CD4-positive, alpha-beta T cell treated with Interleukin-12 subunit alpha and Interleukin-12 subunit beta, for 1 hour (primary cell): ENCODE measurements at regions not wholly inside any gene's neighbourhood (a gene's known extent, or its start where the extent isn't known, plus 50 kb on each side); places are given as distances from the start of the nearest gene placed in this dataset.
"Not testable (repeated sequence)": the region's sequence is repeated elsewhere in the genome, so short reads cannot be mapped to it uniquely, and the experiment has no call there.

Experiments
- DNase-seq: peaks from one replicate; pipeline ENCODE4 v3.0.0-alpha.2; 2020

DNA sequence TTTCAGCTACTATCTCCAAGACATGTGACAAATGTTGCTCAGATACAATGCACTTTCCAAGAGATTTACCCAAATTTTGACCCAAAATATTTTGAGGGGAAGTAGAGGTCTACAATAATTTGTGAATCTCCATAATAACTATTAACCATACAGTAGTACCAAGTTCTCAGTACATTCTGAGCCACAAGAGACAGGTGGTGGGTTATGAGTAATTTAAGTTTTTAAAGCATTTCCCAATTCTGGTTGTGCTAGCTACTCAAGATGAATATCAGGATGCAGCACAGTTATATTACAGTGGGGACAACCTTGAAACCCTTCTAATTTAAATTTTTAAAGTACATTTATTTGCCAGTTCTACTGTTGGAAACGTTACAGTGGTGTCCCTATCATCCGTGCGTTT is 92.2 kb upstream of the MITF start:
- DNase-seq, result no peak

DNA sequence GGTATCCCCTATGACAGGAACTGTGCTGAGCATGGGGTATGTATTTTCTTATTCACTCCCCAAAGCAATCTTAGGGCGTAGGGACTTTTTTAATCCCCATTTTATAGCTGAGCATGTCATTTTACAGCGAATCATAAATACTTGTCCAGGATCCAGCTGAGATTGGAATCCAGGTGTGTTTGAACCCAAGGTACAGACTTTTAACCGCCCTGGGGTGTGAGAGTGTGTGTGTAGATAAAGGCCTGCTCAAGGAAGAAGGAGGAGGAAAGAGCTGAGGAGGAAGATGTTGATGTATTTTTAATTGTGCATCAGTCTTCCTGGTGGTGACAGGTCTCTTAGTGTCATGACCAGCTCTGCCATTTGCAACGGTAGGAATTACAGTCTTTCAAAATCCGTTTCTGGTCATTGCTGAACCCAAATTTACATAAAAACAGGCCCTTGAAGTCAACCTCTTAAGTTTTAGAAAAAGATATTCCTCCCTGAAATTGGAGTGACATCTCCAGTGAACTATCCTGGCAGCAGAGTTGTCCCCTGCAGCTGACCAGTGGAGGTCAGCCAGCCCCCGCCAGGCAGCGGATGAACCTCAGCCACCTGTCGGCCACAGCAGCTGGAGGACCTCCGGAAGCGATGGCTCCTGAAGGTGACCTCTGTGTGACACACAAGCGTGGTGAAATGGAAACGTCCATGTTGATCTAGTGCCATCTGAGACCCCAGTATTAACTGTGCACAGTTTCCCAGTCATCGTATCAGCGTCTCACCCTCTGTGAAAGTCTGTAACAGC is 92.8 kb upstream of the MITF start:
- DNase-seq, result no peak

DNA sequence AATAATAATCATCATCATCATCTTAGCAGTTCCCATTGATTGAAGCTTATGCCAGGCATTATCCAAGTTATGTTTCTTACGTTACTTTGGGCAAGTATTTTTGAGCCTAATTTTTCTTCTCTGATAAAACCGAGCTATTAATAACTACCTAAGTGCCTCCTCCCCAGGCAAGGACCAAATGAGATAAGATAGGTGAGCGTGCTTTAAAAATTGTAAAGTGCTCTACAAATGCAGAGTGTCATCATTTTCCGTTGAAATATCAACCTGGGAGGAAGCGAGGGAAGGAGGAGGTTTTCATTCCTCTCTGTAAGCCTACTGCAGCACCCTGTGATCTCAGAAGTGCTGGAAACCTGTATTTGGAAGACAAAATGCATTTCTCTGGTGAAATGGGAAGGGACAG is 96.7 kb upstream of the MITF start:
- DNase-seq, result no peak

DNA sequence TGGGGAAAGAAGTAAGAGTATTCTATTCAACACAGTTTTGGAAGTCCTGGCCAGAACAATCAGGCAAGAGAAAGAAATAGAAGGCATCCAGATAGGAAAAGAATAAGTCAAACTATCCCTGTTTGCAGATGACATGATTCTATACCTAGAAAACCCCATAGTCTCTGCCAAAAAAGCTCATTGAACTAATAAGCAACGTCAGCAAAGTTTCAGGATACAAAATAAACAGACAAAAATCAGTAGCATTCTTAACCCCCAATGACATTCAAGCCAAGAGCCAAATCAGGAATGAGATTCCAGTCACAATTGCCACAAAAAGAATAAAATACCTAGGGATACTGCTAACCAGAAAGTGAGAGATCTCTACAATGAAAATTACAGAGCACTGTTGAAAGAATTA is 99.4 kb upstream of the MITF start:
- no peak for DNase-seq

DNA sequence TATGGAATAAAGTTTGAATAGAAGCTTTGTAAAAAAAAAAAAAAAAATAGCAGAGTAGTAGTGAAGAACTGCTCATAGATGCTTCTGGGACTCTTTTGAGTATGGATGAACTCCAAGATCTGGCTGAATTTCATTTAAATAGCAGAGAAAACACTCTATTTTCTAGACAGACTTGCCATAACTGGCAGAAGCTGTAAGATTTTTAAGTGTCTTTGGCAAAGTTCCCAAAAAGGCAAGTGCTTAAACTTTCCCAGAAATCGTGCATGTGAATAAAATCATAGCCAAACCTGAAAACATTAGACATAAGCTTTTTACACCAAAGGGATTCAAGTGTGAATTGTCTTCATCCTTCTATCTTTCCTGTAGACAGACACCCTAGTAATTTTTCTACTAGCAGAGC is 110.3 kb upstream of the MITF start:
- no peak for DNase-seq

DNA sequence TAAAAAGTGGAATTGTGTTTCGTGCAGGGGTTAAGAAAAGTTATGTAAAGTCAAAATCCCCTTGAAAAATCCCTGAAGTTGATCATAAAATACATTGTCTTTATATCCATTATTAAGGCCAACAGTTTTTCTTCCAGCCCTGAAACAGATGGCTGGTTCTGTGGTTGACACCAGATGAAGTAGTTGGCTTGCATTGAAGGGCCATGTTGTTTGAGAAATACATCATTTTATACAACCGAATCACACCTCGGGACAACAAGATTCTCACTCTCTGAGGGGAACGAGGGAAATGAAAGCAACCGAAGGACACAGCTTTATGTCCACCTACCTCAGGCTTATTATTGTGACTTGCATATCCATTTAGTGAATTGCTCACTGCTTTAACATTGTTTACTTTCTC is 126.0 kb upstream of the MITF start:
- no peak for DNase-seq

DNA sequence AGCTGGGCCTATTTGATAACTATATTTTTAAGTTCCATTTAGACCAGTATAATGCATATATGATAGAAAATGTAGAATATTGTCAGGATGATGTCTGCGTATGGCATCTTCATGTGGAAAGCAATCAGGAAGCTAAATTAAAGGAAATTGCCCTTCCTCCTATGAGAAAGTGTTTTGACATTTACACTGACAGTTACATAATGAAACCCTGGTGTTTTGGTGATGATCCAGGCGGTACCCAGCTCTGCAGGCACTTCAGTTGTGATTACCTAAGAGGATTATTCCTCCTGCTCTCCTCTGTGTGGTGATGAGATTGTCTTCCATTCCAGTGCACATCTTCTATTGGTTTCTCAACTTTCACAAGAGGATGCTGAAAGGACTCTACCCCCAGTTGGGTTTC is 126.5 kb upstream of the MITF start:
- DNase-seq, result no peak

DNA sequence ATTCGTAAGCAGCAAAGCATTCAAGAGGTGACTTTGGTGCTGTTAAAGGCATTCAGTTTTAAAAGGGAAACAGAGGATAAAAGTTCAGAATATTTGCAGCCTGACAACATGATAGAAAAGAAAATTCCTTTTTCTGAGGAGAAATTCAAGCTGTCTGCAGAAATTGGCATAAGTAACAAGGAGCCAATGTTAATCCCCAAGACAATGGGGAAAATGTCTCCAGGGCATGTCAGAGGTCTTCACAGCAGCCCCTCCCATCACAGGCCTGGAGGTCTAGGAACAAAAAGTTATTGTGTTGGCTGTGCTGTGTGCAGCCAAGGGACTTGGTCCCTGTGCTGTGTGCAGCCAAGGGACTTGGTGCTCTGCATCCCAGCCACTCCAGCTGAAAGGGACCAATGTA is 129.7 kb upstream of the MITF start:
- not testable (repeated sequence) for DNase-seq

DNA sequence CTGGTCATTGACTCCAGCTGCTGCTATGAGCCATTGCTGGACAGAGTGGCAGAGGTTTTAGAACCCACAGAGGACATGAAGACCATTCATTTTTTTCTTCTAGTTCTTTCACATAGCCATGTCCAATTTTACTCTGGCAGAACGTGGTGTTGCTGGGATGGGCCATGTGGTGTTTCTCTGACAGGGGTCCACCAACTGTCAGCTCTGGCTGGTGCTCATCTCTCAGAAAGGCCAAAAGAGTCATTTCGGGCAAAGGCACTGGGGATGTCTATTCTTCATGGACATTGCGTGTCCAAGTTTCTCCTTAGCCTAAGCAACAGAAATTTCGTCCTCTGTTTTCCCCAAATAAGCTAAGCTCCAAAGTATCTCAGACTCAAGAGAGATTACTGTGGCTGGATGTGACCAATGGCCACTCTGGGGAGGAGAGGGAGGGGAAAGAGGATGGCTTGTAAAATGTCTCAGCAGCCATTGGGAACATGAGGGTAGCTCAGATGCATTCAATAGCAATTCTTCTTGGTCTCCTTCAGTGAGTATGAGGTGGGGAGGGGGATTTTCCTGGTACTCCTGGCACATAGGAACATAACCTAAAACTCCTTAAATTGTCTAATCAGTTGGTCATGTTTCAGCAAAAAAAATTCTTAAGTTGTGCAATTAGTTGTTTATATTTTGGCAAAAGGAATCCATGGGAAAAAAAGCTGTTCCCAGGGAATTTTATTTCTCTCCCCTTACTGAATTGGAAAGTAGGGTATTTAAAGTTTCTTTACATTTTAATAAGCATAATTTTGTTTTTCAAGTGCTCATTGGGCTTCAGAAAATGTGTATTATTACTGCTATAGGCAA is 131.6 kb upstream of the MITF start:
- no peak for DNase-seq

DNA sequence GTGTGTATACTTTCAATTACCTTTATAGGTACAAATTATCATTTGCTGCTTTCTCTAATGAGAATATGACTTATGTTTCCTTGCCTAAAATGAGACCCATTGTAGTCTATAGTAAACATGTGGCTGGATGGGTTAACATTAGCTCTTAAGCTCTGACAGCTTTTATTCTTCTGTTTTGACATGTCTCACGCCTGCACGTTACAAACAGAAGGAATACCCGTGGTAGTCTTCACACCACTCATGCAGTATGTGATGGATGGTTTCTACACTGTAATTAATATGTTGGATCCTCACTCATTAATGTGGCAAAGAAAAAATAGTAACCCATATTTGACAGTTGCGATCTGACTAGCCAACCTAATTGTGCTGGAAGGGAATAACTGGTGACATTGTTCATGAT is 133.4 kb upstream of the MITF start:
- no peak for DNase-seq

DNA sequence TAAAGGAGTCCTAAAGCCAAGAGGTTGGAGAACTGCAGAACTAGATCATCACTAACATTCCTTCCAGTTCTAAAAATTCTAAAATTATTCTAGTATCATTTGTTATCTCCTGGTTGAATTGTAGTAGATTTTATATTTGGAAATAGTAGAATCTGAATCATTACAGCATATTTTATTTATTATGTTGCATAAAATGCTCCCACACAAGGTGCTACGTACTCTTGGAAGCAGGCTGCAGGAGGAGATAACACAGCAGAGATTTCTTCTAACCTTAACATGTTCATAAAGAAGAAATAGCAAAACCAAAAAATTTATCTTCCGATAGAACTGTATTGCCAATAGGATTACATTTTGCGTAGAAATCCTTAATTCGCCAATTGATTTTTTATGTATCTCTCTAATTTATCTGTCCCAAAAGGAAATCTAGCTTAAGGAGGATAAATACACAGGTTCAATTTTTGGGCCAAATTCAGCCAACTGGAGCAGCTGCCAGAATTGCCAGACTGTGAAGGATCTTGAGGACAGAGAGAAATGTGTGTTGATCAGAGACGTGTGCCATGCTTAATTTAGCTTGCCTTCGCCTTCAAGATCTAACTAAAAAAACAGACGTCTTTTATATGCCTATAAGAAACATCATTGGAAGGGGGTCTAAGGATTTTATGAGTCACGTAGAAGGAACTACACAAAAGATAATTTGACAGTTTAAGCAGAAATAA is 134.4 kb upstream of the MITF start:
- DNase-seq, result no peak

DNA sequence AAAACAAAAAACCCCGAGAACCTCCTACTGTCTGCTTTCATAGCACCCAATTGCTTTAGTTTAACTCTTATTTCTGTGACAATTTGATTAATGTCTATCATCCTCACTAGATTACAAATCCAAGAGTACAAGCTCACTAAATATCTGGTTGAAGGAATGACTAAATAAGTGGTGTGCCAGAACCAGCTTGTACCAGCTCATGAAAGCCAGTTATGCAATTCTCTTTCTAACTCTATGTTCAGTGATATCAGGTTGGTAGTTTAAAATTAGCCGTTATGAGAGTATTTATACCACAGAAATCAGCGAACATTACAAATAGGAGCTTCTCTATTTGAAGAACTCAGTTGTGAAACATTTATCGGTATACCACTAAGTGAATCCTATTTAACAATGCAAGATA is 137.2 kb upstream of the MITF start:
- DNase-seq, result no peak

DNA sequence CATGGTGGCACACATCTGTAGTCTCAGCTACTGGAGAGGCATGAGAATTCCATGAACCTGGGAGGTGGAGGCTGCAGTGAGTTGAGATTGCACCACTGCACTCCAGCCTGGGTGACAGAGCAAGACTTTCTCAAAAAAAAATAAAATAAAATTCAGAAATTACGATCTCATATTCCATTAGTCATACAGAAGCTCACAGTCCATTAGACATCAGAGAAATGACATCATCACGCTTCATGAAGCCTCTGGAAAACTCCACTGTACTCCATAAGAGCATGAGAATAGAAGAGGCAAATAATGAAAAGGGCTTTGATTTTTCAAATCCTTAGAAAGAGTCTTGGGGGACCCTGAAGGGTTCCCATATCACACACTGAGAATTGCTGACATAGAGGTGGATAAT is 145.0 kb upstream of the MITF start:
- no peak for DNase-seq

DNA sequence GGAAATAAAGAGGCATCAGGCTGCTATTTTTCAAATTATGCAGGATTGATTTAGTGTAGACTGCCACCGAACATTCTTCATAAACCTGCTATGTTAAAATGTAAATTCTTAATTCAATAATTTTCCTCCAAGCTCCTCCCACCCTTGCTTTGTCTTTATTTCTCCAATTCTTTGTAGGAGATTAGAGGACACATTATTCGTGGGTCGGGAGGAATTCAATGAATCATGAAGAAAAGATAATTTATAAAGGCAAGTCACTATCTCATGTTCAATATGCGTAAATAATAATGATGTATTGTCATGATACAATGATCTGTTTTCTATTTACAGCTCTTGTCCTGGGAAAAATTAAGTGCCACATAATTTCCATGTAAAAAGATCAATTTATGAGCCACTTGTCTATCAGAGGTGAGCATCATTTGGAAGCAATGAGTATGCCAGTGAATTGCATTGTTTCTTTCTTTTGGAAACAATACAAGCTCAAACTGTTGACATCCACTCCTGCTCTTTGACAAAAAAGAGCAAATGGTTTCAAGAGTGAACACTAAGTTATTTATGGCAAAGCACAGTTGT is 148.0 kb upstream of the MITF start:
- no peak for DNase-seq

DNA sequence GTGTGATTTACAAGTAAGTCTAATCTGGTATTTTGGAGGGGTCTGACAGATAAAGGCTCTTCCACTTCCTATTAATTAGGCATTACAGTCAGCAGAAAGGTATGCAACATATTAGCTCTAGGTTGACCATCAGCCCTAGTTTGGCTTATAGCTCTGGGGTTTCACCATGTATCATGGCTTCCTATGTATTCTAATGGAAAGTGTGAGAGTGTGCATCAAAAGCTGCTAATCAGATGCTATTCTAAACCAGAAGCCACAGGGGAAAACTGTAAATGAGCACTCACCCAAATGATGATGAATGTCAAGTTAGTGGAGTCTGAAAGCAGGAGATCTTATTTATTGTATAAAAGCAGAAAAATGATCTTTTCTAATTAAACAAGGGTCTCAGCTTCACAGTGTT is 149.2 kb upstream of the MITF start:
- DNase-seq, result no peak

DNA sequence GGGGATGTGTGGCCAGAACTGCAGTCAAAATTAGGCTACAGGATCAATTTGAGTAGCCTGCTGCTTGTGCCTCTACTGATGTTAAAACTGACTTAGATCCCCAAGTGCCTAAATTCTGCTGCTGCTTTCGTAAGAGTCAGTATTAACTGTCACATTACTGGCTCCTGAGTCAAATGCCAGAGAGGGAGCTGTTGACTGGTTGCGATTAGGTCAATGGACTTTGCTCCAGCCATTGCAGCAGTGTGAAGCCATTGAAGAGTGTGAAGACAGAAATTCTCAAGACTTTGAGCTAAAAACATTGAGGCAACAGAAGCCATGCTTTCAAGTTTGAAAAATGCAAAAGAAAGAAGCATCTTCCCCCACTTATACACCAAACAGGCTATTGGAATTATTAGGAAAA is 151.1 kb upstream of the MITF start:
- DNase-seq, result no peak

DNA sequence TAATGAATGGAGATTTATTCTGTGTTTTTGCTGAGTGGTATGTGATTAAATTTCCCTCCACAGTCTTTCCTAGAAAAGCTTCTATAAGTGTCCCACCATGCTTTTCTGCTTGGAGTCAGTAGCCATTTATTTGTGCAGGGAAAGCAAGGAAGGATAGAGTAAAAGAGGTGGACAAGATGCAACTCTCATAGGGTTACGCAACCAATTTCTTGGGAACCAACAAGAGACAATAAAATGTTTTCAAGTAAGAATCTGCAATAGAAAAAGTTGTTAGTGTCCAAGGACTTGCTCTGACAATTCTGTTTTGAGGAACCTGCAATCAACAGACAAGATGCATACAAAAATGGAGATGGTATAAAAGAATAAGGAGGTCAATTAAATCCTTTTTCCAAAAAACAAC is 153.8 kb upstream of the MITF start:
- no peak for DNase-seq

DNA sequence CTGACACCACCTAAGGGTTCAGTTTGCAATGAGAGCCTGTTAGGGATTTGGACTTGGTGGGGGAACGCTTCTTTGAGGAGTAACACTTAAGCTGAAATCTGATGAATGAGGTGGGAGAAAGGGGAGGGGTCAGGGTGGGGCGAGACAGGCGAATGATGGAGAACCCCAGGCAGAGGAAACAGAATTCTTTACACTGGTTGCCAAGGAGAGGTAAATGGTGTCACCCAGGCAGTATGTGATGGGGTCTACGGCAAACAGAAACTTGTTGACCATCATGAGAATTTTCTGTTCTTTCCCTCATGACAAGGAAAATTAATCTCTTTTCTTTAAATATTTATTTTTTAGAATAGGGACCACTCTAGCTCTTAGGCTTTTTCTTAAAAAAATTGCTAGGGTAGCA is 157.2 kb upstream of the MITF start:
- DNase-seq, result no peak

DNA sequence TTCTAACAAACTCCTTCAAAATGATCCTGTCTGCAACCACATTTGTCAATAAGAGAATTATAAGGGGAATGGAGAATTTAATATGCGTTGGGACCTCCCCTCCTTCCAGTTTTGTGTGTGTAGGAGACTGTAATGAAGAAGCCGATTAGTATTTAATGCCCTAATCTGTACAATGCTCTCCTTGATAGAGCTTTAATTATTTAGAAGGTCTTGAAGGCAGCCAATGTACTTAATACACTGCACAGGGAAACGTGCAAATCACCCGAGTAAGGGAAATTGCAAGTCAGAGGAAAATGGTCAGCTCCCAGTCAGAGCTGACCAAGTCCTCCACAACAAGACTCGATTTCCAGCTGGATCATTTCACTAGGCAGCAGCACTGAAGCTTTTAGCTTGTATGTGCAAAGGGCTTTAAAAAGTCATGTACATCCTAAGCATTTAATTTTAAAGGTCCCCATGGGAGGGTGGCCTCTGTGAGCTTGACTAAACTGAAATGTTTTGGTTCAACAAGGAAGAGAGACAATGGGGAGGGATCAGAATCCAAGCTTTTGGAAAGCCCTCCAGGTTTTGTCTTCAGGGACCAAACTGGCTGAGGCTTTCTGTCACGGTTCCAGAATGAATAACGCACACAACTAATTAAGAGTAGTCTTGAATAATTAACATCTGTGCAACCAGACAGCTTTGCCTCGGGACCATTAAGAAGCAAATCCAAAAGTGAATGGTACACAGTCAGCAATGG is 159.8 kb upstream of the MITF start:
- DNase-seq, result no peak

DNA sequence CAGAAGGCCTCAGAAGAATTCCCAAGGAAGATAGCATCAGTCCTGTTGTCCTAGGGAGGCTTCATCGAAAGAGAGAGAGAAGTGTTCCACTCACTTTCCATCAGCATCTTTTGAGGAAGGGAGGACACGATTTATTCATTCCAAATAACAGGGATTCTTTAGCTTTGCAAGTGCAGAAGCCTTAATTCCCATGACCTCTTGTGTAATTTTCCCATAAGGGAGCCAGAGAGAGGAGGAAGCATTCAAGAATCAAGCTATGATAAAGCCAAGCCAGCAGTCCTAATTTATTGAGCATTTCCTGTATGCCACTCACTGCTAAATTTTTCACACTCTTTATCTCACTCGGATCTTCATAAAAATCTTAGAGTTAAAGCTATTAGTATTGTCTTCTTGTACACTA is 169.7 kb upstream of the MITF start:
- no peak for DNase-seq

DNA sequence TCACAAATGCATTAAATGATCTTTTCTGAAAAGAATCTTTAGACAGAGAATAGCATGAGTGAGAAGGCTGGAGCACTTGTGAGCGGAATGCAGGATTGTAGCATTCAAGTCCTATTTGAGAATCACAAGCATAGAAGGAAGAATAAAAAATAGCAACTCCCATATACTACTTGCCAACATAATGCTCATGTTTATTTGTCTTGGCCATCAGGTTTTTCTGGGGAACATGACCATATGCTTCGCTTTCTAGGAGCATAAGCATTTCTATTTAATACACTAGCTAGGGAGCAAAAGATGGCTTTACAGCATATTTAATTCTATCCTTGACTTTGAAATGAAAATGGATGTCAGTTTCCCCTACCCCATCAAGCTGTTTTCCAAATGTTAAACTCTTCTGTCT is 170.3 kb upstream of the MITF start:
- no peak for DNase-seq

DNA sequence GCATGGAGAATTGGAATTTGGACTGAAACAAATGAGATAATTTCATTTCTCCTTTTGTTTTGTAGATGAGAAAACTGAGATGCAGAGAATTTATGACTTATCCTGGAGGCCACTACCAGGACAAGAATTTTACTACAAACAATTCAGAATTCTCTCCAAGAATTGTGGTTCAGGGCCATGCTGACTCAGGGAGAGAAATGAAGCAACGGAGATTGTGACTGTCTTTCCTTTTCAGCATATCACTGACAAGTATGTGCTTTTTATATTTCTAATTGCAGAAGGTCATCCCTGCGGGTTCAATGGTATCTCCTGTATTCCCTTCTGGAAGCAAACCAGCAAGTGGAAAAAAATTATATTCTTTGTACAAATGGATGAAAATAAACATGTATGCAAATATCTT is 170.8 kb upstream of the MITF start:
- DNase-seq, result no peak

DNA sequence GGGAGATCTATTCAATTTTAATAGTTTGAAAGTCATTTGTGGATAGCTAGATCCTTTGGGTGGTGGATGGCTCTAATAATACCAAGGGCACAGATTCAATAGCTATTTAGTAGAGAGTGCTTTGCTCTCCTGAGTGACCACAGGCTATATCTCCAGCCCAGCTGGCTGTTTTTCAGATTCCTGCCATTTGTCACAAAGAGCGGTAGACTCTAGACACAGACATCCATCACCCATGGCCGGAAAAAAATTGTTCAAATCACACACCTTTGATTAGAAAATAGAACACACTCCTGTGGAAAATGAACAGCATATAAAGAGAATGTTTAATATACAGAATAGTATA is 171.6 kb upstream of the MITF start:
- DNase-seq, result no peak
